ENCODE measurements at regions not wholly inside any gene's neighbourhood (a gene's known extent, or its start where the extent isn't known, plus 50 kb on each side); places are given as distances from the start of the nearest gene placed in this dataset.

DNA sequence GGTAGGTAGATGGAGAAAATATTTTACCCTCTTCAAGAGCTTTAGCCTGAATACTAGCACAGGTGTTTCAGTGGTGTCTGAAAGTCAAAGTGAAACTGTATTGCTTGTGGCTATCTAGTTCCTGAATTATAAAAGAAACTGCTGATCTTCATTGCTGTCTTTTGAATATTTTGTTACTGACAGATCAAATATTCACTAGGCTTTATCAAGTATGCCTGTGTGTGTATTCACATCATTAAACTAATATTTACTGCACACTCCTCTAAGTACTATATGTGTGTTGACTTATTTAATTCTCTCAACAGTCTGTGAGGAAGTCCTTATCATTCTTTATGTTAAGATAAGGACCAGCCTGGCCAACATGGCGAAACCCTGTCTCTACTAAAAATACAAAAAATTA is 139.6 kb downstream of the SOCS6 start:
- Histone ChIP-seq H3K27me3 (no peaks in the 10 kb centered on the region), H3K27ac (no peak overlapping the region), H3K4me1 (peaks cover 0 to 5% (median under 1%) of the 10 kb centered on the region in 4 donors), H3K9me3 (no peaks in the 10 kb centered on the region), H3K4me3 (no peak overlapping the region), H3K36me3 (no peaks in the 10 kb centered on the region)
- WGBS, 2 donors = 68 to 80% methylated on average over 1 of the region's 1 CpG
- TF ChIP-seq, protein P1, sequence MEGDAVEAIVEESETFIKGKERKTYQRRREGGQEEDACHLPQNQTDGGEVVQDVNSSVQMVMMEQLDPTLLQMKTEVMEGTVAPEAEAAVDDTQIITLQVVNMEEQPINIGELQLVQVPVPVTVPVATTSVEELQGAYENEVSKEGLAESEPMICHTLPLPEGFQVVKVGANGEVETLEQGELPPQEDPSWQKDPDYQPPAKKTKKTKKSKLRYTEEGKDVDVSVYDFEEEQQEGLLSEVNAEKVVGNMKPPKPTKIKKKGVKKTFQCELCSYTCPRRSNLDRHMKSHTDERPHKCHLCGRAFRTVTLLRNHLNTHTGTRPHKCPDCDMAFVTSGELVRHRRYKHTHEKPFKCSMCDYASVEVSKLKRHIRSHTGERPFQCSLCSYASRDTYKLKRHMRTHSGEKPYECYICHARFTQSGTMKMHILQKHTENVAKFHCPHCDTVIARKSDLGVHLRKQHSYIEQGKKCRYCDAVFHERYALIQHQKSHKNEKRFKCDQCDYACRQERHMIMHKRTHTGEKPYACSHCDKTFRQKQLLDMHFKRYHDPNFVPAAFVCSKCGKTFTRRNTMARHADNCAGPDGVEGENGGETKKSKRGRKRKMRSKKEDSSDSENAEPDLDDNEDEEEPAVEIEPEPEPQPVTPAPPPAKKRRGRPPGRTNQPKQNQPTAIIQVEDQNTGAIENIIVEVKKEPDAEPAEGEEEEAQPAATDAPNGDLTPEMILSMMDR (IDR thresholded peaks at IDR 0.05) = no peak
- no peak for TF ChIP-seq POLR2AphosphoS5 (IDR thresholded peaks at IDR 0.05)
- TF ChIP-seq POLR2A (IDR thresholded peaks at IDR 0.05) = no peak
- DNase-seq = no peak
- intact Hi-C loops (cut with DNase I) = no loop called here

- no peak overlapping the region for H3K27ac ChIP-seq
- WGBS, 2 donors = 83 to 92% methylated on average over 9 of the region's 9 CpGs
- no peaks in the 10 kb centered on the region for H3K9me3 ChIP-seq
- H3K36me3 ChIP-seq = no peaks in the 10 kb centered on the region
- H3K4me1 ChIP-seq = peaks cover 0 to 21% (median 9%) of the 10 kb centered on the region in 4 donors
- no peak overlapping the region for H3K4me3 ChIP-seq
- no peak for TF ChIP-seq POLR2A (IDR thresholded peaks at IDR 0.05)
- no peak for TF ChIP-seq POLR2AphosphoS5 (IDR thresholded peaks at IDR 0.05)
- TF ChIP-seq EP300 (IDR thresholded peaks at IDR 0.05) = no peak
- TF ChIP-seq, protein P1 (IDR thresholded peaks at IDR 0.05) = no peak
- intact Hi-C loops (cut with DNase I) = no loop called here
- H3K27me3 ChIP-seq = no peaks in the 10 kb centered on the region
- DNase-seq = no peak
Measured at GRCh38 chr18:70426818-70427217, 138.0 kb downstream of the SOCS6 start.

DNA sequence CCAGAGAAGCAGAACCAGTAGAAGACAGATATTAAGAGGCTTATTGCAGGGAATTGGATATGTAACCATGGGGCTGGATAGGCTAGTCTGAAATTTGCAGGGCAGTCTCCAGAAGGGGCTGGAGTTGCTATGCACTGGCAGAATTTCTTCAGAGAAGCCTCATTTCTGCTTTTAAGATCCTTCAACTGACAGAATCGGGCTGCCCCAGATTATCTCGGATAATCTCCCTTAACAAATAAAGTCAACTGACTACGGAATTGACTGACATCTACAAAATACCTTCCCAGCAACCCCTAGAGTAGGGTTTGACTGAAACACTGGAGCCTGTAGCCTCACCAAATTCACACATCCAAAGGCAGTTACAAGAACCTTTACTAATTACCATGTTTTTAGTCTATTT is 136.4 kb downstream of the SOCS6 start:
- Histone ChIP-seq H3K9me3 (no peaks in the 10 kb centered on the region), H3K4me1 (peaks cover 0 to 37% (median 20%) of the 10 kb centered on the region in 4 donors), H3K27me3 (no peaks in the 10 kb centered on the region), H3K27ac (no peak overlapping the region), H3K4me3 (no peak overlapping the region), H3K36me3 (no peaks in the 10 kb centered on the region)
- intact Hi-C loops (cut with DNase I) = no loop called here
- no peak for TF ChIP-seq EP300 (IDR thresholded peaks at IDR 0.05)
- TF ChIP-seq POLR2AphosphoS5 (IDR thresholded peaks at IDR 0.05) = no peak
- TF ChIP-seq, protein P1 (IDR thresholded peaks at IDR 0.05) = no peak
- TF ChIP-seq POLR2A (IDR thresholded peaks at IDR 0.05) = no peak
- DNase-seq = no peak
- 93 to 94% methylated on average over 3 of the region's 3 CpGs for WGBS, 2 donors

DNA sequence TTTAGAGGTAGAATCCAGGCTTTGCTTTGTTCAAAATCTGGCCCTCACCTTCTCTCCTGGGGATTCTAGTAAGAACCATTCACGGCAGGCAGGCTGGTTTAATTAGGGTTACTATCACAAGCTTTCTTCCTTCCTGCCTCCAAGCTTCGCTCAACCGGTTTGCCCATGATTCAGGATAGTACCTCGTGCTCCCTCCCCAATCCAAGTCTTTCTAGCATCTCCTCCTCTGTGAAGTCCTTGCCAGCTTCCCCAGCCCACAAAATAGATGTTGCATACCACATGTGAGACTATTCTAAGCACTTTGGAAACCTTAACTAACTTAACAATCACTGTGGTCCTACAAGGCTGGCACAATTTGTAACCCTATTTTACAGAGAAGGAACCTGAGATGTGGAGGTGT is 135.1 kb downstream of the SOCS6 start:
- WGBS, 2 donors = 19 to 50% methylated on average over 4 of the region's 4 CpGs
- Histone ChIP-seq H3K27ac (no peak overlapping the region), H3K36me3 (no peaks in the 10 kb centered on the region), H3K4me1 (peaks cover 0 to 49% (median 20%) of the 10 kb centered on the region in 4 donors), H3K9me3 (no peaks in the 10 kb centered on the region), H3K27me3 (no peaks in the 10 kb centered on the region), H3K4me3 (no peak overlapping the region)
- intact Hi-C loops (cut with DNase I) = no loop called here
- no peak for DNase-seq
- no peak for TF ChIP-seq POLR2A (IDR thresholded peaks at IDR 0.05)
- no peak for TF ChIP-seq EP300 (IDR thresholded peaks at IDR 0.05)
- TF ChIP-seq, protein P1 (IDR thresholded peaks at IDR 0.05) = no peak
- TF ChIP-seq POLR2AphosphoS5 (IDR thresholded peaks at IDR 0.05) = no peak

DNA sequence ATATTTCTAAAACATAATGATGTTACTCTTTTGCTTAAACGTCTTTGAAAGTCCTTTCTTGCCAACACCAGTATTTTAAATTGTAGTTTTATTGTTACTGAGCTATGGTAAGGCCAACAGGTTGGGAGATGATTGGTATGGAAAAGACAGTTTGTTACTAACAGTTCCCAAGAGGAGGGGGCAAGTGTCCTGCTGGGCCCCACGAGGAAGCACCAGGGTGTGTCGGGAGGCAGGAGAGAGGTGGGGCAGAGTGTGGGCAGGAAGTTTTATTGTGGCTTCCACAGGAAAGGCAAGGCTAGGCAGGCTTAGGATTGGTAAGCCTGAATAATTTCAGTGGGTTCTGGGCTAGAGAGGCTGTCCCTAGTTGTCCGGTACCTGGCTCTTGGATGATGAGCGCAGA is 134.3 kb downstream of the SOCS6 start:
- intact Hi-C loops (cut with DNase I) = no loop called here
- no peaks in the 10 kb centered on the region for H3K9me3 ChIP-seq
- no peaks in the 10 kb centered on the region for H3K27me3 ChIP-seq
- no peaks in the 10 kb centered on the region for H3K36me3 ChIP-seq
- 45 to 58% methylated on average over 5 of the region's 5 CpGs for WGBS, 2 donors
- H3K4me1 ChIP-seq = peaks cover 0 to 49% (median 20%) of the 10 kb centered on the region in 4 donors
- TF ChIP-seq, protein P1 (IDR thresholded peaks at IDR 0.05) = no peak
- DNase-seq = no peak
- H3K4me3 ChIP-seq = no peak overlapping the region
- peak overlapping the region in 3 of 4 donors; percentile 7 to 45 (median 41) for H3K27ac ChIP-seq
